Activated naive CD4-positive, alpha-beta T cell treated with anti-CD3 and anti-CD28 coated beads, Interleukin-2, amount 50 U/mL, for 24 hours (primary cell): ENCODE measurements at regions not wholly inside any gene's neighbourhood (a gene's known extent, or its start where the extent isn't known, plus 50 kb on each side); places are given as distances from the start of the nearest gene placed in this dataset.

Experiments
- H3K27ac Mint-ChIP-seq: one replicate; pipeline ENCODE4 v1.8.0; 2021; ENCODE audit warnings: mild to moderate bottlenecking, mixed read lengths
- H3K27me3 Mint-ChIP-seq: one replicate; pipeline ENCODE4 v1.8.0; 2021; ENCODE audit warnings: mixed read lengths
- H3K36me3 Mint-ChIP-seq: one replicate; pipeline ENCODE4 v1.8.0; 2021; ENCODE audit warnings: mixed read lengths
- H3K4me1 Mint-ChIP-seq: one replicate; pipeline ENCODE4 v1.8.0; 2021; ENCODE audit warnings: mixed read lengths
- H3K4me3 Mint-ChIP-seq: one replicate; pipeline ENCODE4 v1.8.0; 2021; ENCODE audit warnings: mild to moderate bottlenecking, mixed read lengths
- H3K9me3 Mint-ChIP-seq: one replicate; pipeline ENCODE4 v1.8.0; 2021; ENCODE audit warnings: mixed read lengths

DNA sequence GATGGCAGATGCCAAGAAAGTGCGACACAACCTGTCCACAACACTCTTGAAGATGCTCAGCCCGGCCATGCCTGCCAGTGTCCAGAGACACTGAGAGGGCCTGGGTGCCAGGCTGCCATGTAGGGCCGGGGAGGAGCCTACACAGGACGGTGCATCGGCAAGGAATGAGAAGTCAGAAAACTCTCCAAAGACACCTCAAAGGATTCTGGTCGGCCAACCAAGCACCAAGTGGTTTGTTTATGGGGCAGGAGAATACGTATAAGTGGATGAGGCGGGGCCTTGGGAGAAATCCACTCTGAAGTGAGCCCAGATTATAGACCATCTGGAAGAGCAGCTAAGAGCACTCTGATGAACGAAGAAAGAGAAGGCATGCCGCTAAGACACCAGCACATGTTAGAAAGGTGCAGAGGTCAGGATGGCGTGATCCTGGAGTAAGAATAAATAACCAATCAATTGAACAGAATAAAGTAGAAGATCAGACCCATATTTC lies 120.7 kb upstream of the FOXQ1 start:
- Mint-ChIP-seq H3K36me3 (no peaks in the 10 kb centered on the region), H3K4me3 (no peak overlapping the region), H3K9me3 (peaks cover 4% of the 10 kb centered on the region), H3K27ac (no peak overlapping the region), H3K27me3 (peaks cover 4% of the 10 kb centered on the region), H3K4me1 (no peaks in the 10 kb centered on the region)

DNA sequence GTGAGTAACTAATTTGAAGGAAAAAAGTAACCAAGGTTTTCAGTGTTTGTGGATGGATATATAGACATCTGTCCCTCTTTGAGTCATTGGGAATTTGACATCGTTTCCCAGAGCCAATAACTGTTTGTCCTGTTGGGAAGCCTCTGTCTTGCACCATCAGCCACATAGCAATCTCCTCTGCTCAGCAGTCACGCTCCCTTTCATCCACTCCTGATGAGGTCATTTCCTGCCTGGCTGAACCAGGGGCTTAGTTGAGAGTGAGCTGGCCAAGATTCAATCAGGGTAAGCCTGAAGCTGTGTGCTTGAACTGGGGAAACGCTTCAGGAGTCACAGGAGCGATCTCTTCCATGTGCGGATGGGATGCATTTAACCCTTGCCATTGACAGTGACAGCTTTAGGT lies 121.5 kb upstream of the FOXQ1 start:
- no peak overlapping the region for H3K27ac Mint-ChIP-seq
- no peak overlapping the region for H3K4me3 Mint-ChIP-seq
- H3K4me1 Mint-ChIP-seq, result no peaks in the 10 kb centered on the region
- peaks cover 4% of the 10 kb centered on the region for H3K9me3 Mint-ChIP-seq
- no peaks in the 10 kb centered on the region for H3K36me3 Mint-ChIP-seq
- H3K27me3 Mint-ChIP-seq, result peaks cover 4% of the 10 kb centered on the region

DNA sequence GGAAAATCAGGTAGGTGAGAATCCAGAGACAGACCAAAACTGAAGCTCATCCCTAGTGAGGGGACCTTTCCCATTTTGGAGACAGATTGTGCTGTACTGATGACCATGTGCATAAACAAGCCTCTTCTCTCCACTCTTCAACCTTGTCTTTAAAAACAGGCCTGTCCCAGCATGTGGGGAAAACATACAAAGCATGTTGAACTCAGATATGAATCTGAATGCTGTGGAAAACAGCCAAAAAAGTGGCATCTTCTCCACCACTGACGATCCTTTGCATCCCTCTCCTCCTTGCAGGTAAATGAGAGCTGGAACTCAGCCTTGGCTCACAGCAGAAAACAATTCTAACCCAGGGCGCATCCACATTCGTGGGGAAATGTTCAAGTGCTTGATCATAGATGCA lies 123.7 kb upstream of the FOXQ1 start:
- Mint-ChIP-seq H3K36me3 (no peaks in the 10 kb centered on the region), H3K4me3 (no peak overlapping the region), H3K27me3 (peaks cover 4% of the 10 kb centered on the region), H3K27ac (no peak overlapping the region), H3K4me1 (no peaks in the 10 kb centered on the region), H3K9me3 (no peaks in the 10 kb centered on the region)

DNA sequence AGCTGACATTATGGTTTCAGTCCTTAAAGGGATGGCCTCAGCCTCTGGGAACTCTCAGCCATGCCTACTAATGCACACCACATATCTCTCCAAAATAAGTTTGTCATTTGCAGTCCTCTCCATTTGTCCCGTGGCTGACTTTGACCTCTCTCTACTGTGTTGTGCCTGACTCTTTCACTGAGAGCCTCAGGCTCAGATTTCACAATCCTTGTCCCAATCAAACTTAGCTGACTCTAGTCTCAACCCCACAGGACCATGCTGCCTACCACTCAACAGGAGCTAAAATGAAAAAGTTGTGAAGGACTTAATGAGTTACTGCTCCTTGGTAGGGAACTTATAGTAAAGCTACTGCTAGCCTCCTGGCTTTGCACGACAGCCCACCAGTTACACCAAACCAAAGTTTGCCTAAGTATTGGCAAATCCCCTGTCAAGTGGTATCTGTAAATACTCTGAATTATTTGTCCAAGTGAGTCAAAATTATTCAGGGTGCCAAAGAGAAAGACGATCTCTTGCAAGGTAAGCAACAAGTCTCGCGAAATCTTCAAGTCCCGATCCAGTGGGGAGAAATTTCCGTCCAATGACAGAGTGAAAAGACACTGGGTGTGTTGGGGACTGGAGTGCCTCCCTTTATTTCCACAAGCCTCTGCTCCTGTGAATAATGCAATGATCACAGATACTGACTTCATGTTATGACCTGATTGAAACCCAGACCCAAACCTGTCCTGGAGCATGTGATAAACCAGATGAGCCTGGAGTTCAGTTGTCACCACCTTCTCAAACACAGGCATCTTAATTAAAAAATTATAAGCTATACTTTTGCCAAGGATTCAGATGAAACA lies 124.4 kb upstream of the FOXQ1 start:
- Mint-ChIP-seq H3K4me3 (no peak overlapping the region), H3K9me3 (no peaks in the 10 kb centered on the region), H3K27me3 (peaks cover 8% of the 10 kb centered on the region), H3K27ac (no peak overlapping the region), H3K36me3 (no peaks in the 10 kb centered on the region), H3K4me1 (no peaks in the 10 kb centered on the region)

DNA sequence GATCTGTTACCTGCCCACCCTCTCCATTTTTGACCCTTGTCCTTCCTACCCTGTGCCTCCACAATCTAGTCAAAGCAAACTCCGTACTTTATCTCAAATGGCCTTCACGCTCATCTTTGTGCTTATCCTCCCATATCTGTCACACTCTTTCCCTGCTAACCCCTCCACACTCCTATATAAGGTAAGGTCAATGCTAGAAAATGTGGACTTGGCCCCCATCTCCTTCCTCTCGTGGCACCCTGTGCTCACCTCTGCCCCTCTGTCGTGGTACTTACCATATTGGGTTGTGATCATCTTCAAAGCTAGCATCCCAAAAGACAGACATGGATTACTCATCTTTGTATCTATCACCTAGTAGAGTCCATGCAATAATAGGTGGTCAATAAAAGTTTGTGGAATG lies 127.6 kb upstream of the FOXQ1 start:
- no peak overlapping the region for H3K4me3 Mint-ChIP-seq
- H3K9me3 Mint-ChIP-seq, result no peaks in the 10 kb centered on the region
- no peak overlapping the region for H3K27ac Mint-ChIP-seq
- H3K36me3 Mint-ChIP-seq, result no peaks in the 10 kb centered on the region
- peaks cover 5% of the 10 kb centered on the region for H3K27me3 Mint-ChIP-seq
- no peaks in the 10 kb centered on the region for H3K4me1 Mint-ChIP-seq

DNA sequence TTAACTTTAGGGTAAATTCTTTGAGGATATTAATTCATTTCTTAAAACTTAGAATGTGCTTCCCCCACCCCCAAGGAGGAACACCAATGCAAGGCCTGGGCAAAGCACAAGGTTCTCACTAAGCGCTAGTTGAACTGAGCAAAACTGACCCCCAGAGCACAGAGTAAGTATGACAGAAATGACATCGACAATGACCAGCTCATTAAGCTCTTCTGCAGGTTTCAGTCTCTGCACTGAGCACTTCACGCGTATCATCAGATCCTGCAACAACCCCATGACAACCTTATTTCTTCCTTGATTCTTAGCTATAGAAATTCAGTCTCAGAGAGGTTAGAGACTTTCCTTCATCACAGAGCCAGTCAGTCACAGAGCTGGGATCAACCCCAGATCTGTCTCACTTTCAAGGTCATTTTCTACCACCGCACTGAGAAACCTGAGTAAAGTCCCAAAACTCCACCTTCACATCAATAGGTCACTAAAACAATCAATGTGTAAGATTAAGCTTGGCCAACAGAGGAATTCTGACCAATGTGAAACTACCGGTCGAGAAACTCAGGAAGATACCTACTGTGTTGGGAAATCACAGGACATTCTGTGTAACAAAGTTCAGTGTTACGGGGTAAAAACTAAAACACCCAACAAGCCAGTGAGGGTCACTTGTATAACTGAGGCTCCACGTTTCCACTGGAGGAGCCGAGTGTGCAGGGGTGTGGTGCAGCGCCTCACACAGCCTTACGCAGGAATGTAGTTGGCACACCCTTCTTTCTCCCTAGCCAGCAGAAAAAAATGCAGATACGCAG lies 129.0 kb upstream of the FOXQ1 start:
- H3K36me3 Mint-ChIP-seq, result no peaks in the 10 kb centered on the region
- no peak overlapping the region for H3K4me3 Mint-ChIP-seq
- no peak overlapping the region for H3K27ac Mint-ChIP-seq
- no peaks in the 10 kb centered on the region for H3K9me3 Mint-ChIP-seq
- H3K4me1 Mint-ChIP-seq, result no peaks in the 10 kb centered on the region
- H3K27me3 Mint-ChIP-seq, result peaks cover 5% of the 10 kb centered on the region

DNA sequence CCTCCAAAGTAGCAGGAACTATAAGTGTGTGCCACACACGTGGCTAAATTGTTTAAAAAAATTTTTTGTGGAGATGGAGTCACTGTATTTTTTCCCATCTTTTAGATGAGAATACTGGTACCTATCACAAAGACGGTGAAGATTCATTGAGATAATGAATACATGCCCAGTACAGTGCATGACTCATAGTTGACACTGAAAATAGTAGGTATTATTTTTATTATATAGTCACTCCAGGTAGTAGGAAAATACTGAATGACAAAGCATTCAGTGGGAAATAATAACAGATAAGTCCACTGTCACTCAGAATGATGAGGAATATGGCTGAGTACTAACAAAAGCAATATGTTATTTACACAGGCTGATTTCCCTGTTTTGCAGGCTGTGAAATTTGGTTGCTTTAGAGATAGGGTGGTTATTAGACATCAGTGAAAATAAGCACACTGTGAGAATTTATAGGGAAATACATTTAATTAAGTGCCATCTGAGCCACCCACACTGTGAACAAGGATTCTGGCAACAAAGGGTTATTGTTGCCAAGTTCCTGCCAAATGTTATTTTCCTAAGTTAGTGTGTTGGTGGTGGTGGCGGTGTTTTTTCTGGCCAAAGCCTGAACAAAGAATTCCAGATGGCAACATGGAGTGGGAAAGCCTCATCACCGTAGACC lies 129.8 kb upstream of the FOXQ1 start:
- no peak overlapping the region for H3K27ac Mint-ChIP-seq
- no peaks in the 10 kb centered on the region for H3K36me3 Mint-ChIP-seq
- no peaks in the 10 kb centered on the region for H3K4me1 Mint-ChIP-seq
- H3K4me3 Mint-ChIP-seq, result no peak overlapping the region
- H3K9me3 Mint-ChIP-seq, result no peaks in the 10 kb centered on the region
- peaks cover 9% of the 10 kb centered on the region for H3K27me3 Mint-ChIP-seq

DNA sequence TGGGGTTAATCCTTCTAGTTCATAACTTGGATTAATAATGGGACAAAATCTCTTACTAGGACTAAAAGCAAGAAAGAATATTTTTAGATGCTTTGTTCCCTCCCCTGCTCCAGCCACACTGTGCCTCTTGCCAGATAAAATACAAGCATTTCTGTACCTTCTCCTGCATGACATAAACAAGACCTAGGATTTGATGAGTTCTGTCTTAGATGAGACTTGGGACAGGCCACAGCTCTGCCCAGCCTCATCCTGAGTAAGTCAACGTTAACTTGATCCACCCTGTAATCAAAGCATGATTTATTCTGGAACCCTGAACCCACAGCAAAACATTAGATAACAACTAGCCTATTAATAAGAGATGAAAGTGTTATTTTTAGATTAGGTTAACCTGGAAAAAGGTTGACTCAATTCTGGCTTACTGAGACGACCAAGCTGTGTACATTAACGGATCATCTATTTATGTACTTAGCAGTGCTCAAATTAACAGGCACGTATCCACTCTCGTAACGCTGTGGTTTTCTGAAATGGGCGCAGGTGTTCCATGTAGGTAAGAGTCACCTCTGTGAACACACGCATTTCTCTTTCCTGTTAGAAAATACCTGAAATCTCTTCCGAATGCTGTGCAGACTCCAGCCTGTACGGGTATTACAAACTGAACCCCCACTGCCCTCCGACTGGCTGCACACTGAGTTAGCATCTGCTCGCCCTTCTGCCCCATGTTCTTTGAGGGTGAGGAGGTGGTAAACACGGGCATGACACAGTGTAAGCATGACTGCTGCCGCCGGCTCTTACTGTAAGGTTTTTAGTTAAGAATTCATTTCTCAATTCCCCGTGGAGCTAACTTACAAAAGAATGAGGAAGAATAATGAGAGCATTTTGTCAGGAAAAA lies 132.1 kb upstream of the FOXQ1 start:
- H3K4me3 Mint-ChIP-seq, result no peak overlapping the region
- no peaks in the 10 kb centered on the region for H3K4me1 Mint-ChIP-seq
- H3K27ac Mint-ChIP-seq, result no peak overlapping the region

DNA sequence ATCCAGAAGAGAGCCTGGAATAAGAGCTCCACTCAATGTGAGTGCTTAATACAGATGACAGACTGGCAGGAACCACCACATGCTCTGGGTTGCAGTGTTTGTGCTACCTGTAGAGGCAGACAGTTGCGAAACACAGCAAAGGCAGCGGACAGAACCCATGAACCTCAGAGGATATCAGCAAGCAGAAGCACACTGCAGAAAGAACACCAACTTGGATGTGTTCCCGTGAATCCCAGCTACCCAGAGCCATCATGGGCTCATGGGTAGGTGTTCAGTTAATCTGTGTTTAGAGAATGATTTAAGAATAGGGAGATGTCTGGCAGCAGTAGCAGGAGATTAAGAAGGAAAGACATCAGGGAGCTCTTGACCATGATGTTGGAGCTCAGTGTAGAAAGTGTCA lies 133.3 kb upstream of the FOXQ1 start:
- no peak overlapping the region for H3K4me3 Mint-ChIP-seq
- H3K27me3 Mint-ChIP-seq, result peaks cover 12% of the 10 kb centered on the region
- H3K4me1 Mint-ChIP-seq, result no peaks in the 10 kb centered on the region
- H3K9me3 Mint-ChIP-seq, result no peaks in the 10 kb centered on the region
- no peak overlapping the region for H3K27ac Mint-ChIP-seq
- H3K36me3 Mint-ChIP-seq, result no peaks in the 10 kb centered on the region

More for the DNA sequence above, 132.1 kb upstream of the FOXQ1 start:
- Mint-ChIP-seq H3K27me3 (peaks cover 12% of the 10 kb centered on the region), H3K9me3 (no peaks in the 10 kb centered on the region), H3K36me3 (no peaks in the 10 kb centered on the region)

DNA sequence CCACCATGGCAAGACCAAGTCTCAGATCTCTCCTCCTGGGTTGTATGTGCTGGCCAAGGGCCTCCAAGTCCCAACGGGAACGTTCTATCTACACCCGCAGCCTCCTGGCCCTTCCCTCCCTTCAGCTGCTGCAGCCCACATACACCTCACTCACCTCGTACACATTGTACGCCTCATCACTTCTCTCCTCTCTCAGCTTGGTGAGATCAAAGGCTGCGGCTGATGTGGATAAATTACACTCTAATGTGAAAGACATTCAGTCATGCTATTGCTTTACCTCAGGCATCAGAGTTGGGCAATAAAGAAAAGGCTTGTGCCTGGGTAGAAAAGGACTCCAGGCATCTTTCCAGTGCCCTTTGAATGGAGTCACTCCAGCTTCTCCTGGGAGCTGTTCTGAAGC lies 135.3 kb upstream of the FOXQ1 start:
- Mint-ChIP-seq H3K27me3 (peaks cover 9% of the 10 kb centered on the region), H3K4me3 (no peak overlapping the region), H3K4me1 (no peaks in the 10 kb centered on the region), H3K9me3 (no peaks in the 10 kb centered on the region), H3K36me3 (no peaks in the 10 kb centered on the region), H3K27ac (no peak overlapping the region)

DNA sequence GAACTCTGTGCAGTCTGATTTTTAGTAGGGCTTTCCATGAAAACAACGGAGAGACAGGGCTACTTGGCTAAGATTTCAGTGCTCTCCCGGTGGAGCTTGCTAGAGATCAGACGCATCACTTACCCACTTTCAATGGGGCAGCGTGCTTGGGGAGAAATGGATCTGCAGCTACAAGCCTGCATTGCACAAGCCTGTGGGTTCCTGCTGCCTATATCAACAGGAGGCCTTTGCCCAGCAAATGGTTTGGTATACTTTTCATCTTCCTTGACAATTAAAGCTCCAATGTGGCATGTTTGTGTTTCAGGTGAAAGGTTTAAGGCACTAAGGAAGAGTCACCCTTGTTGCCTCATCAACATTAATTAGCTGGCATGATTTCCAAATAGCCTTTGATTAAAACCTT lies 136.0 kb upstream of the FOXQ1 start:
- H3K36me3 Mint-ChIP-seq, result no peaks in the 10 kb centered on the region
- no peak overlapping the region for H3K27ac Mint-ChIP-seq
- H3K9me3 Mint-ChIP-seq, result no peaks in the 10 kb centered on the region
- no peaks in the 10 kb centered on the region for H3K4me1 Mint-ChIP-seq
- H3K4me3 Mint-ChIP-seq, result no peak overlapping the region
- H3K27me3 Mint-ChIP-seq, result peaks cover 7% of the 10 kb centered on the region

DNA sequence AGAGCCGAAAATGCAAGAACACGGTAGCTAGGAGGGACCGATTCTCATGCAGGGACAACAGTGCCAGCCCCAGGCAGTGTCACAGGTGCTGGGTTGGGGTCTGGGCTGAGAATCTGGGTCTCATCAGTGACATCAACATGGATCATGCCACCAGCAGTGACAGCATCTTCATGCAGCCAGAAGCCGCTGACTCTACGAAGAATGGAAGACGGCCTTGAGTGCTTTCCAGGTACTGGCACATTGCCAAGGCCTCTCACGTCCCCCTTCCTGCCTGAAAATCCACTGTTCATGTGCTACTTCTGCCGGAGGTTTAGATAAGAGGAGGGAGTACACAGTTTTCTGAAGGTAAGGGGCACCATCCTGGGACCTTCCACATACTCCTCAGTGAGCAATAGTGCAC lies 141.1 kb upstream of the FOXQ1 start:
- Mint-ChIP-seq H3K36me3 (no peaks in the 10 kb centered on the region), H3K4me1 (no peaks in the 10 kb centered on the region), H3K4me3 (no peak overlapping the region), H3K27me3 (peaks cover 3% of the 10 kb centered on the region), H3K27ac (no peak overlapping the region), H3K9me3 (no peaks in the 10 kb centered on the region)

DNA sequence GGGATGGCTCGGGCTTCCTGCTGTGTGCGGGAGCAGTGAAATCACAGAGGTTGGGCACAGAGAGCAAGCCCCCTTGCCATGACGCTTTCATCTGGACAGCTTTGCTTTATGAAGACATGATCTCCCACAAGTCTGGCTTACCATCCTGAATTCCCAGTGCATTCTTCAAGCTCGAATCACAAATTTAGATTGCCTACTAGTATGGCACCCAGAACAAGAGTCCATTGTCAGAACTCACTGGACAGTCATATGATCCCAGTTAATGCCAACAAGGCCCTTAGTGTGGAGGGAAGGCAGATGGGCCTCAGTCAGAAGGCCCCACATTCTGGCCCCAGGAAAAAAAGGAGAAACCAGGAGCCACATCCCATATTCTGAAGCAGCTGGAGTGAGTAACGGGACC lies 147.3 kb upstream of the FOXQ1 start:
- no peak overlapping the region for H3K4me3 Mint-ChIP-seq
- H3K36me3 Mint-ChIP-seq, result no peaks in the 10 kb centered on the region
- no peaks in the 10 kb centered on the region for H3K4me1 Mint-ChIP-seq
- H3K27ac Mint-ChIP-seq, result no peak overlapping the region
- H3K27me3 Mint-ChIP-seq, result peaks cover 10% of the 10 kb centered on the region
- H3K9me3 Mint-ChIP-seq, result no peaks in the 10 kb centered on the region

DNA sequence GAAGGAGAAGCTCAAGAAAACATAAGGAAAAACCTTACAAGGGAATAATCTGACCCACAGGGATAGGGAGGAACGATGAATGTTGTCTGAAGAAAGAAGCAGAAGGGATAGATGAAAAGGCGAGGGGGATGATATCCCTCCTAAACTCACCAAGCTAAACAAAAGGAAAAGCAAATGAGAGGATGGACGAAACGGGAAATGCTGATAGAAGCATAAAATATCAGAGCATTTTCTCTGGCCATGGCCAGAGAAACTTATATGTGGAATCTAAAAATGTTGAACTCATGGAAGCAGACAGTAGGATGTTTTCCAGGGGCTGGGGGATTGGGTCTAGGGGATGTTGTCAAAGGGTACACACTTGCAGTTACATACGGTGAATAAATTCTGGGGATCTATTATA lies 148.4 kb upstream of the FOXQ1 start:
- H3K9me3 Mint-ChIP-seq, result peaks cover 6% of the 10 kb centered on the region
- H3K4me1 Mint-ChIP-seq, result no peaks in the 10 kb centered on the region
- no peak overlapping the region for H3K27ac Mint-ChIP-seq
- no peak overlapping the region for H3K4me3 Mint-ChIP-seq
- H3K36me3 Mint-ChIP-seq, result no peaks in the 10 kb centered on the region
- H3K27me3 Mint-ChIP-seq, result peaks cover 12% of the 10 kb centered on the region
